ENCODE measurements at regions not wholly inside any gene's neighbourhood (a gene's known extent, or its start where the extent isn't known, plus 50 kb on each side); places are given as distances from the start of the nearest gene placed in this dataset.

DNA sequence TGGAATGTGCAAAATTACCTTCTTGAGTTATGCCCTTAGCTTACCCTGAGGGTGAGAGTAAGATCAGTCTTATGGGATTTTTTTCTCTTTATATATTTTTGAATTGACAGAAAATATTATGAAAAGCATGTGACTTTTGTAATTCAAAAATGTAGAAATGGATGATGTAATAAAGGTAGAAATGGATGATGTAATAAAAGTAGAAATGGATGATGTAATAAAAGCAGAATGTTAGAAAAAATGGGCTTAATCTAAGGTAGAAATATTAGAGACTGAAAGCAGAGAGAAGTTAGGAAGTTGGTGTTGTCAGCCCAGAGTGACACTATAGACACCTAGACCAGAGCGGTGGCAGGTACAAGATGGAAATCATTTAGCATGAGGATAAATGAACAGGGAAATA lies 107.1 kb upstream of the THSD7B start:
- 95 to 96% methylated on average over 1 of the region's 1 CpG for WGBS, 2 donors
- Histone ChIP-seq H3K27me3 (no peaks in the 10 kb centered on the region), H3K36me3 (no peaks in the 10 kb centered on the region), H3K4me3 (replicated peaks in 1 of 3) (no peak overlapping the region), H3K27ac (no peak overlapping the region), H3K4me1 (no peaks in the 10 kb centered on the region), H3K9me3 (no peaks in the 10 kb centered on the region)
- intact Hi-C loops (cut with DNase I) = no loop called here
- DNase-seq = no peak
- TF ChIP-seq CTCF (IDR thresholded peaks at IDR 0.05) (no peak), POLR2A (IDR thresholded peaks at IDR 0.05) (no peak)

- WGBS, 2 donors = 34 to 53% methylated on average over 2 of the region's 2 CpGs
- no peaks in the 10 kb centered on the region for H3K27me3 ChIP-seq
- H3K36me3 ChIP-seq = no peaks in the 10 kb centered on the region
- TF ChIP-seq POLR2A (IDR thresholded peaks at IDR 0.05) = no peak
- TF ChIP-seq CTCF (IDR thresholded peaks at IDR 0.05) = no peak
- H3K4me1 ChIP-seq = no peaks in the 10 kb centered on the region
- no peaks in the 10 kb centered on the region for H3K9me3 ChIP-seq
- no peak for DNase-seq
- H3K27ac ChIP-seq = no peak overlapping the region
- H3K4me3 ChIP-seq (replicated peaks in 1 of 3) = no peak overlapping the region
- intact Hi-C loops (cut with DNase I) = no loop called here
Observed at GRCh38 chr2:136653861-136654260, 111.5 kb upstream of the THSD7B start.

DNA sequence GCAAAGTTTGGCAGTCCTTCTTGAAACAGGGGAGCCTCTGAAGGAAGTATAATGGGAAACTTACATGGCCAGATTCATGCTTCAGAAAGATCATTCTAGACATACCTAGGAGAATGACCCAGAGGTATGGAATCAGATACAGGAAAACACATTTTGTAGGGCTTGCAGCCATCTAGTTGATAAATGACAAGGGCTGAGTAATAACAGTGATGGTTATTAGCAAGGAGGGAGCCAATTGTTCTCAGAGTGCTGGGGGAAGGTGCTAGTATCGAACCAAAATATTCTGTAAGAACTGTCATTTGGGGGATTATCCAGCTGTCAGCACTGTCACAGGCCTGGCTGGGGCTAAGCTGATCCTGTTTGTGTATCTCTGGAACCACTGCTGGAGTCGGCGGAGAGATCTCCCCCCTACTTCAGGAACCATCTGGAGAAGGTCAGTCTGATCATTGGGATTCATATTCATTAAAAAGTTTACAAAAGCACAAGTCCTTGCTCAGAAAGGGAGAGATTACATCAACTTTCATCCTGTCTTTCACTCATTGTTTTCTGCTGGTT lies 113.8 kb upstream of the THSD7B start:
- DNase-seq = no peak
- Histone ChIP-seq H3K9me3 (no peaks in the 10 kb centered on the region), H3K4me1 (no peaks in the 10 kb centered on the region), H3K4me3 (replicated peaks in 1 of 3) (no peak overlapping the region), H3K27me3 (no peaks in the 10 kb centered on the region), H3K27ac (no peak overlapping the region), H3K36me3 (no peaks in the 10 kb centered on the region)
- intact Hi-C loops (cut with DNase I) = no loop called here
- WGBS, 2 donors = 69 to 70% methylated on average over 3 of the region's 3 CpGs
- TF ChIP-seq POLR2A (IDR thresholded peaks at IDR 0.05) (no peak), CTCF (IDR thresholded peaks at IDR 0.05) (no peak)

DNA sequence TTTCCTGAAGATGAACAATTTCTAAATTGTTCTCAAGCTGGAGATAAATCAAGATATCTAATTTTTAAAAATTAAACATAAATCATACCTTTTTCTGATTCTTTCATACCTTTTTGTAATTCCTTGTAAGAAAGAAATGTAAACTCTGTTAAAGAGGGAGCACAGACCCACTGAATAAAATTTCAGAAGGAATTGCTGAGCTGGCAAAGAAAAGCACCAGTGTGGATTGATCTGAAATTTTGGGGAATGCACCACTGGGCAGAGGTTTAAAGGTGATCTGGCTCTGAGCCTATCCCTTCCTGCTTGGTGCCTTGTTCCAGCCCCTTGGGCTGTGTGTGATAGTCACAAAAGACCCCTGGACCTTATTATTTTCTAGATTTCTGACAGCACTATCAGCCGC lies 118.3 kb upstream of the THSD7B start:
- no peak for TF ChIP-seq POLR2A (IDR thresholded peaks at IDR 0.05)
- TF ChIP-seq CTCF (IDR thresholded peaks at IDR 0.05) = no peak
- WGBS, 2 donors = 92 to 95% methylated on average over 1 of the region's 1 CpG
- Histone ChIP-seq H3K36me3 (no peaks in the 10 kb centered on the region), H3K27me3 (no peaks in the 10 kb centered on the region), H3K4me3 (replicated peaks in 1 of 3) (no peak overlapping the region), H3K27ac (no peak overlapping the region), H3K9me3 (no peaks in the 10 kb centered on the region), H3K4me1 (no peaks in the 10 kb centered on the region)
- intact Hi-C loops (cut with DNase I) = no loop called here
- DNase-seq = no peak

- intact Hi-C loops (cut with DNase I) = no loop called here
- H3K4me1 ChIP-seq = no peaks in the 10 kb centered on the region
- no peak overlapping the region for H3K4me3 ChIP-seq (replicated peaks in 1 of 3)
- TF ChIP-seq CTCF (IDR thresholded peaks at IDR 0.05) = no peak
- no peak for TF ChIP-seq POLR2A (IDR thresholded peaks at IDR 0.05)
- 57 to 63% methylated on average over 3 of the region's 3 CpGs for WGBS, 2 donors
- no peak for DNase-seq
- H3K27ac ChIP-seq = no peak overlapping the region
- no peaks in the 10 kb centered on the region for H3K36me3 ChIP-seq
- no peaks in the 10 kb centered on the region for H3K9me3 ChIP-seq
- H3K27me3 ChIP-seq = no peaks in the 10 kb centered on the region
Observed at GRCh38 chr2:136645236-136645828, 120.0 kb upstream of the THSD7B start.

Measured in thyroid gland (tissue), 4 donors.